GM18907 (cell line): ENCODE measurements at regions not wholly inside any gene's neighbourhood (a gene's known extent, or its start where the extent isn't known, plus 50 kb on each side); places are given as distances from the start of the nearest gene placed in this dataset.
"Not testable (repeated sequence)": the region's sequence is repeated elsewhere in the genome, so short reads cannot be mapped to it uniquely, and the experiment has no call there.

Source experiments
- ATAC-seq: cut with Tn5 transposase; IDR thresholded peaks from one replicate; pipeline ENCODE4 v1.9.1; 2021; ENCODE audit warnings: mild to moderate bottlenecking, moderate library complexity; ENCODE audit not compliant: unreplicated experiment

DNA sequence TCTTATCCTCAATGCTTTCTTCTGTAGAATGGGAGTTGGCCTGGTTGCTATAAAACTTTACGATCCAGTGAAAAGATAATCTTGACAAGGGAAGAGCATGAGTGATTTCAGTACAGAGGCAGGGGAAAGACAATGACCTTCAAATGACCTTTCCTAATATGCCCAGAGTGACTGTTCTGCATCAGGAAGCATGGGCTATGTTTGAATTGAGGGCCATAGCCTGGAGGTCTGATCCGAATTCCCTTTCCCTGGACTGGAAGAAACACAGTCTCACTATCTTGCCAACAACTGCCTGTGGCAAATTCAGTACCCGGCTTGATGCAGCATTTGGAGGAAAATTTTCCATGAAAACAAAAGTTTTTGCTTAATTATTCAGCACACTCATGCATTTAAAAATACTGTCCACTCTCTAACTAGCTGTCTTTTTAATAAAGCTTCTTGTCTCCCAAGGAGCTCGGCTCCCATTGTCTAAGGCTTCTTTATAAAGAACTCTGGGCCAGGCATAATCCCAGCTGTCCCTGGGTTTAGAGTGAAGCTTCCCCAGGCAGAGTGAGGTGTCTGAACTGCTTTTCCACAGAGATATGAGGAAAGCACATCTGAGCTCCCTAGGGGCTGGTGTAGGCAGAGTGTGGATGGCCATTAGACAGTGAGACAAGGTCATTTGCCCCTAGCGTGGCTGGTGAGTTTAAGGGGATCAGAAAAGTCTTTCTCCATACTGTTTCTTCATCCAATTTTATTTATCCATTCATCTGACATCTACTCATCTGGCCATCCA lies 132.7 kb upstream of the CADM1 start:
- no peak for ATAC-seq

DNA sequence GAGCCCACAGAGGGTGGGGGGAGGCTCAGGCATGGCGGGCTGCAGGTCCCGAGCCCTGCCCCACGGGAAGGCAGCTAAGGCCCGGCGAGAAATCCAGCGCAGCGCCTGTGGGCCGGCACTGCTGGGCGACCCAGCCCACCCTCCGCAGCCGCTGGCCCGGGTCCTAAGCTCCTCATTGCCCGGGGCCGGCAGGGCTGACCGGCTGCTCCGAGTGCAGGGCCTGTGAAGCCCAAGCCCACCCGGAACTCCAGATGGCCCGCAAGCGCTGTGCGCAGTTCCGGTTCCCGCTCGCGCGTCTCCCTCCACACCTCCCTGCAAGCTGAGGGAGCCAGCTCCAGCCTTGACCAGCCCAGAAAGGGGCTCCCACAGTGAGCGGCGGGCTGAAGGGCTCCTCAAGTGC lies 129.8 kb upstream of the CADM1 start:
- ATAC-seq = not testable (repeated sequence)

DNA sequence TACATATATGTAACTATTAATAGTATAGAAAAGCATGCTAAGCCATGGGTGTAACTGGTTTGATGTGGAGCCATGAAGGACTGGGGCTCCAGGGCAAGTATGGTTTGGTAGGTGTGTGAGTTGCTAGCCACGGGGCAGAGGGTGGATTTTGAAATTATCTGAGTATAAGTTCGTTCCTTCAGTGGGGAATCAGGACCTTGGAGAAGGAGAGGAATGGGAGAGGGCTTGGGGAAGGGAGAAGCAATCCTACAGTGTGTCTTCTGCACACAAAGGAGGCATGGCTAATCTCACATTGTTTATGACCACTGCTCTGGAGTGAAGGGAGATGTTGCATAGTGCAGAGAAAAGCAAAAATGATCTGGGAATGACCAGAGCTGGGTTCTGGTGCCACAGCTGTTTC lies 127.8 kb upstream of the CADM1 start:
- ATAC-seq = no peak

DNA sequence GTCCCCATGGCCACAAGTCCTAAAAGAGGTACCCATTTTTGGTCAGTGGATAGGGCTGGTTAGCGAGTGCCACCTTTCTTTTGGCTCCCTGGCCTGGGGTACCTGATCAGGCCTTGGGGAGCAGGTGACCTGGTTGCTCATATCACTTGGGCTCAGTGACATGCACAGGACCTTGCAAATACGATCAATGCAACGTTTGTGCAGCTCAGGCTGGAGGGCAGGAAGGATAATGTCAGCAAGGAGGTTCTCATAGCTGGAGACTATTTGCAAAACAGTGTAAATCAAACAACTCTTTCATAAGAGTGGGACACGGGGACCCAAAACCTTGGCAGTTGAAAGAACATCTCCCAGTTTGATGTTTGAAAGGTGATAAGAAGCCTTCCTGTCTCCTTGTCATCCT lies 127.4 kb upstream of the CADM1 start:
- ATAC-seq = no peak

DNA sequence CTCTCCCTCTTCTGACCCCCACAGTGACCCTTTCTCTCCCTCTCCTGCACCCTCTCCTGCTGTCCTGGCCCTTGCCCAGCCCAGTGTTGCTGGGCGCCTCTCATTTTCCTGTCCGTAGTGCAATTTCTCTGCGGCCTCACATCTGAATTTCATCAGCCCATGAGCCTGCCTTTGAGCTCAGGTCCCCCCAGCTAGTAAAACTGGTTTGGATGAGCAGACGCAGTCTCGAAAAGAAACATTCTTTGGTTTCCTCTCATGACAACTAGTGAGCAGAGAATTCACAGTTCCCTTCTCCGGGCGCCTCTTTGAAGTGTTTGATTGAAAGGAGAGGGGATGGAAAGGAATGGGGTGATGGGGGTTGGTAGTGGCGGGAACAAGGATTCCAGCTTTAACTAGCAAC lies 126.0 kb upstream of the CADM1 start:
- ATAC-seq = no peak

DNA sequence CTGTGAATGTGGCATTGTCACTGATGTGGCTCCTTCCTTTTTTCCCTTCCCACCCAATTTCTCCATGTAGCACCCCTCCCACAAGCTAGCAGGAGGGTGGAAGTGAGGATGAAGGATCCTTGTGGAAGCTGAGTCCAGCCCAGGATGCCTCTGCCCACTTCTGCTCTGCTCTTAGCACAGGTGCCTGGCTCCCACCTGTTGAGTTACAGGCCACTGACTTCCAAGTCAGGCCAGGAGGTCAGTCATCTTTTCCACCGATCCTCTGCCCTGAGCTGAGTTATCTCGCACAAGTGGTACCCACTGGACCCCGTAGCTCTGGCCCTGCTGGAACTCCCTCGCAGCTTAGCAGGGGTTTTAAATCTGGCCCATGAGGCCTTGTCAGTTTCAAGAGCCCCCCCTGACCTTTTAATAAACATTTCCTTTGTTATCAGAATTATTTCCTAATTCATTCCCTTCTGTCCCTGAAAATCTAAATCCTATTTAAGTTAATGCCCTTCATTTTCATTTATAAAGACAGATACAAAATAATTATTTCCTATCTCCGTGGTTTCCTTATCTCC lies 125.3 kb upstream of the CADM1 start:
- ATAC-seq = no peak

DNA sequence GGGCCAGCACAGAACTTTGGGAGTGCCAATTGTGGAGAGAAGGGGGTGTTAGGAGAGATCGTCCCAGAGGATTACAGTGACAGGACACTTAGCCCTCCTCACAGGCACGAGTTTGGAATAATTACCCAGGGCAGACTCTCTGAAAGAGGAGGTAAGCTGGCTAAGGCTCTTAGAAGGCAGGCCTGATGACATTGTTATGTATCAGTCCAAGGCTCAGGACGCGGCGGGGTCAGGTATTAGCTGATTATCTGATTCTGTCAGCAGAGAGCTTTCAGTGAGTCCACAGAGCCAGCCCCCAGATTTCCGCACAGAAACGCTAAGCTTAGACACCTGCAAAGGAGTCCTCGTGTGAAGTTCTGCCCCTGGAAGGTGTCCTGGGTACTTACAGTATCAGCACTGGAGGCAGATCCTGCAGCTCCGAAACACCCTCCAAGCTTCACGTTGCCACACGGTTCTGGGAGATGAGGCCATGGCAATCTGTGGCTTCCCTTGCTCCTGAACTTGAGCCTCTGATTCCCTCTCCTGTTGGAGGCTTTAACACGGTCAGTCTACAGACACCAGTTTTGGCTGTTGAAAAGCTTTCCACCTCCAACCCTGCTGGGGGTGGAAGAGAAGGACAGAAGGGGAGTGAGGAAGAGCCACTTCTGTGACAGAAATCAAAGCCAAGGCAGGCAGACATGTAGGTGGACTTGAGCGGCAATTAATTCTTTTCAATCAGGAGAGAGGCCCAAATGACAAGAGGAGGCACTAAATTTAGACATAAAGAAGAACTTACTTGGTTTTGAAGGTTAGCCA lies 123.6 kb upstream of the CADM1 start:
- ATAC-seq = no peak

DNA sequence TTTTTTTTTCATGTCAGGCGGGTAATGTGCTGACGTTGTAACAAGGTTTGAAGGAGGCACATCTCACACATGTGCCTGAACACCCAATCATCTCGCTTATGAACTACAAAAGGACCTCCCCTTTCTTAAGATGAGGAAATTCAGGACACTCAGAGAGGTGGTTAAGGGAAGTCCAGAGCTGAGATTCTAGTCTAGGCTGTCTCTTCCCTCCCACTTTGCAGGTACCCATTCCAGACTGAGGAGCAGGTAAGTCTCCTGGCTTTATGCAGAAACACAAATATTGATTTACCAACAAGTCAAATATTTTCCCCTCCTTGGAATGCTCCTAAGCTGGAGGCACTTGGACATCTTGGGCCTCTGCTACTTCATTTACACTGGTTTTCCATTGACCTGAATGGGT lies 122.9 kb upstream of the CADM1 start:
- no peak for ATAC-seq

DNA sequence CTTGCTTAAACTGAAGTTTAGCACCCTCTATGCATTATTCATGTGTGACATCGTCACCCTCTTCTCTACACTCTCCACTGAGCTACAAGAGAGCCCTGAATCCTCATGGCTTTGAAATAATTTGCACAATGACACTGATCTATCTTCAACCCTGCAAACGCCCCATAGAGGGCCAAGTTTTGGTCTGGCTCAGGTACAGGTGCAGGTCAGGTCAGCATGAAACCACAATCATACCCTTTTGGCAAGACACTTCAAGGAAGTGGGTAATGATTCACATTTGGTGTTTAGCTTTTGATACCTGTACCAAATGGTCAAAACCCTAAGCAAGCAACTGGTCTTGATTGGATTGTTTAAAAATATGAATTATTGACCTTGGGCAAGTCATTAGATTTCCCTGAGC lies 122.2 kb upstream of the CADM1 start:
- no peak for ATAC-seq

DNA sequence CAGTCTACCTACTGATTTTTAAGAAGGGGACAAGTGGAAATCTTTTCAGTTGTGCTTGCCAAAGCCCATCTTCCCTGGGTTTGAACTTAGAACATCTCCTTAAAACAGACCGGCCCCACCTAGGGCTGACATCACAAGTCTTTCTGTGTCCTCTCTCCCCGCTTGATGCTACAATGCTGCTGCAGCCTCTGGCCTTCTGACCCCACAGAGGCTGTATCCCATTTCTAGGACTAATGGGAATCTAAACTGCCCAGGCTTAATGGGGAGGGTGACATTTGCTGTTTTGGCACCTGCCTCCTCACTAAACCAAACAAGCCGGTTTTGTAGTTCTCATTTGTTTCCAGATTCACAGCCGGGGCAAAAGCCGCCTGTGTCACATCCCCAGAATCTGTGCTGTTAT lies 121.3 kb upstream of the CADM1 start:
- no peak for ATAC-seq

DNA sequence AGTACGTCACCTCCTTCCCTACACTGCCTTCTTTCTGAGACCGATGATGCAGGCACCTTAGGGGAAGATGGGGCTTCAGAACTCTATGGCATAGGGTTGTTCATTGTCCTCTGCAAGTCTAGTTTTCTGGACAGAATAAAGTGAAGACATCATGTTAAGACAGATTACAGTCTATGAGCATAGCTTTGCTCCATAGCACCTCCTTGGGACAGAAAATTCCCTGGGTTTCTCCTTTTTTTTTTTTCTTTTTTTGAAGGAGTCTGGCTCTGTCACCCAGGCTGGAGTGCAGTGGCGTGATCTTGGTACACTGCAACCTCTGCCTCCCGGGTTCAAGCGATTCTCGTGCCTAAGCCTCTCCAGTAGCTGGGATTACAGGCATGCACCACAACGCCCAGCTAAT lies 119.8 kb upstream of the CADM1 start:
- no peak for ATAC-seq

DNA sequence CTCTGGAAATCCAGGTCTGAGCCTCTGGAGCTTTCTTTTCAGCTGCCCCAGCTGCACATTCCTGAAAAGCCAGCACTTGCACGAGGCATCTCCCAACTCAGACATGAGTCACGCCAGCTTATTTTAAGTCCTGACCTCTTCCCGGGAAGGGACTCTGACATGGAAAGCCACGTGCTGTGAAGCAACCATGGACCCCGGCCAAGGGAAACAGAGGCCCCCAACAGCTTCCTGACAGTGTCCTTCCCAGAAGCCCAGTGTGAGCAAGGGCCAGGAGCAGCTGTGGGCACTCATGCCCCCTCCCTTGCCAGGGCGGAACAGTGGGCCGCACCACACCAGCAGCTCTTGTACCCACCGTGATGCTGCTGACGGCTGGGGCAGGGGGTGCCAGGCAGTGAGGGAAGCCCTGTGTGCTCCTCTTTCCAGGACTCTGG lies 118.8 kb upstream of the CADM1 start:
- no peak for ATAC-seq

DNA sequence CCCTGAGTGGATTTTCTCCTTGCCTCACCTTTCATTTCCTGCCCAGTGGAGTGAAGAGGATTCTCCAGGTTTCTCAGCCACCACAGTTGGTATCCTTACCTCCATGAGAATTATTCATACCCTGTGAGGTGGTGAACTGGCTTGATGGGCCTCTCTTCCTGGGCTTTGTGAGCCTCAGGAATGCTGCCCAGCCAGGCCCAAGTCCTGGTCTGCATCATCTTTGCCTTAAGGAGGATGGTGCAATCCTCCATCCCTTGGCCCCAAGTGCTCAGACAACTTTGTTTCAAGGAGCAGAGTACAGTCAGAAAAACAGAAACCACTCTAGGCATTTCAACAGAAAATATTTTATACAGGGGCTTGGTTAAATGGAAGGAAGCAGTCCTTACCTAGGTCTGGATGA lies 114.2 kb upstream of the CADM1 start:
- ATAC-seq = no peak

DNA sequence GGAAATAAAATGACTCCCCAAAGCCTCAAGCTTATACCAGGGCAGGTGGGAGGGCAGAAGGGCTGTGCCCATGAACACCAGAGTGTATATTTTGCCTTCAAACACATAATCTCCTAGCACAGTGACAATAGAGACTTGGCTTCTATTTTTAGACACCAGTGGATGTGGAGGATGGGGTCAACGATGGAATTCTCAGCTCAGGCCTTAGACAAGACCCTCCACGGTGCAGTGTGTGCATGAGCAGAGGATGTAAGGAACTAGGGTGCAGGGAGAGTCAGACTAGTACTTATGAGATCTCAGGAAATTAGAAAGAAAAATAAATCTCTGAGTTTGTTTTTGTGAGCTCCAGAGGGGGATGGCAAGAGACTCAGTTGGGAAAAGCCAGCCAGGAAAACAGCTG lies 113.6 kb upstream of the CADM1 start:
- ATAC-seq = no peak

DNA sequence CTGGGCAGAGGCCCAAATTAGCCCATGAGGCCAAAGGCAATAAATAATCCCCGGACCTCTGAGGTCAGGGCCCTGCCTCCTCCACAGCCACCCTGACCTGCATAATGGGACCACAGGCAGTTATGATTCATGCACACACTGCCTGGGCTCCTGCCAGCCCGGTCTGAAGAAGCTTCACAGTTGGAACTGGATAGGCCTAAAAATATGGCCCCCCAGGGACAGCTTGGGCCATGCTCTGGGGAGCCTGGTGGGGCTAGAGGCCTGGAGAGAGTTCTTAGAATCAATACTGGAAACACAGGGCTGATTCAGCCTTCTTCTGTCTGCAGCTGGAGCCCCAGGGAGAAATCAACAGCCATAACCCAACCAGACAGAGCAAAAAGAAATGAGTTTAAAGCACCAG lies 112.8 kb upstream of the CADM1 start:
- ATAC-seq = no peak

DNA sequence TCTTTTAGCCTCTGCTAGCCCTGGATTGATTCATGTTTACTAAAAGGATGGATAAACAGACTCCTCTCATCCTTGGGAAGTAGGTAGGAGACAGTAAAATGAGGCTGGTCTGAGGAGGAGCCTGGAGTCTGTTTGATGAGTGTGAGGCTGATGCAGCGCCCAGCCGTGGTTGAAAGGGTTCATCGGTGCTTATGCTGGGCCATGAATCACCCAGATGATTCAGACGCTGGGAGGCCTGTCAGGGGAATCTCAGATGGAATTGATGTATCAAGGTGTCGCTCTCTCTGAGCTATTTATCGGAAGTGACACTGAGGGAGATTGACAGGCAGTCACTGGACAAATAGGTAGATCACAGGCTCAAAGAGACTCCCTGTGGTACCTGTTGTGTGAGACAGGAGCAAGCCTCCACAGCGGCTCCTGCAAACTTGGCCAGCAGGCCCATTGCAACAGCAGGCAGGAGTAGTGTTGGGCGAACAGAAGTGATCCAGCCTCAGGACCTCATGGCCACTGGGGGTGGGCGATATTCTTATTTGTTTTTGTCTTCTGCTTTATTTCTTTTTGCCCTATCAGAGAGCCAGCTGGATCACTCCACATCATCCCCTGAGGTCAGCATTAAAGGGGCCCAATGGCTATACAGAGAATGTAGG lies 109.9 kb upstream of the CADM1 start:
- ATAC-seq = no peak

DNA sequence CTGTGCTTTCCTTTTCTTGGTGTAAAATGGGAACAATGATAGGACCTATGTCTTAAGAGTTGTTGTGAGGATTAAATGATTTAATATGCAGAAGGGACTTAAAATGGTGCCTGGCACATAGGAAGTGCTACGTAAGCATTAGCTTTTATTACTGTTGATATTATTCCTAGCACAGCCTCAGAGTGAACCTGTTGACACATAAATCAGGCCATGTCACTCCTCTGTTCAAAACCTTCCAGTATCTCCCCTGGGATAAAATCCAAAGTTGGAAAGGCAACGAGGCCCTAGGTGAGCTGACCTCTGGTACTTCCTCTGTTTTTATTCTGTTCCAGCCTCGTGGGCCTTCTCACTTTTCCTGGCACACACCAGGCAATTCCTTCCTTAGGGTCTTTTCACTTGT lies 108.8 kb upstream of the CADM1 start:
- ATAC-seq = no peak

DNA sequence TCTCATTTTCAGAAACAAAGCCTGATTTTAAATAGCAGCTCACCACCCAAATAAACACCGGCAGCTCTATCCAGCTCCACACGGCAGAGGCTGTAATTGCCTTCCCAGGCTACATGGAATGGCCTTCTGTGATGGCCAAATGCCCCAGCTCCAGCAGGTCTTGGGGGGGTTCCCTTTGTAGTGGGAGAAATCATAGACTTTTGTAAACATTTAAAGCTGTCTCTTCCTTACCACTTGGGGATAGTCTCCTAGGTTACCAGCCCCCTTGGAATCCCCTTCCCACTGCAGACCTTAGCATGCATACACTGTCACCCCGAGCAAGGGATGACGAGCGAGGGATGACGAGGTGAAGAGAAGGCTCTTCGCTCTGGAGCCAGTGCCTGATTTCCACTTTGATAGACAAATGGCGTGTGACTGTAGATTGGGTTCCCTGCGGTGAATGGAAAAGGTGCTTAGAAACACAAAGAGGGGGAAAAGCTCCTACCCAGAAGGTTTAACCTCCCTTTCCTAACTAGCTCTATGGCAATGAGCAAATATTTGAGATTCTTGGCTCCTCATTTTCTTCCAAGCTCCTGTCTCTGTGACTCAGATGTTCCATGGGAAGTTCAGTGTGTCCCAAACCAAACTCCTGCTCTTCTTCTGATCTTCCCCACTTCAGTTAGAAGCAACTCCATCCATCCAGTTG lies 108.0 kb upstream of the CADM1 start:
- no peak for ATAC-seq

DNA sequence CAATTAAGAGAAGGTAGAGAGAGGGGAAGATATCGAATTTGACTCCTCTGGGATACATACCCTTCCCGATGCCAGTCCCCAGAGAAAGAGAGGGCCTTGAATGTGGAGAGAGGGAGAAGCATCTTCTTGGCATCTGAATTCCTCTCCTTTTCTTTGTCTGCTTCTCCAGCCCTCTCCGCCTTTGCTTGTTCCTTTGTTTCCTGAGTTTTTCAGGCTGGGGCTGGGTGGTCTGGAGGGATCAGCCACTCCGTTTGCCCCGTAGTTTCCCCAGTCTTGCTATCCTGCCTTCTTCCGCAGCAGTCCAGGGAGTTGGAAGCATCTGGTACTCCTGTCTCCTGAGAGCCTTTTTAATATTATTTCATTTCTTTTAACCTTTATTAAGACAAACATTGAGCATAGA lies 107.1 kb upstream of the CADM1 start:
- no peak for ATAC-seq

DNA sequence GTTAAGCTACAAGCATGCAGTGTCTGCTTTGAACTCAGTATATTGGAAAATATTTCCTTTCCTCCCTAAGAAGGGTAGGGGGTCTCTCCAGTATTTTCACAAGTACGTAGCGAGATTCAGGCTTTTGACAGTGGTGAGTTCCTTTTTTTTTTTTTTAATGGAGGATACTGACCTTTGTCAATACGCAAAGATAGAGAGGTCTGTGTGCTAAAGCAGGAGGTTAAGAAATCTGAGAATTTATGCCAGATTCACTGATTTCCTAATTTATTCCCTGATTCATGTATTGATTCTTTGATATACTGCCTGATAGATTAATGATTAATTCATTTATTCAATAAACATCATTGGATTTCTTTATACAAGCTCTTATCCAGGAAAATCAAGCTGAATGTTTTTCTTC lies 106.7 kb upstream of the CADM1 start:
- no peak for ATAC-seq

DNA sequence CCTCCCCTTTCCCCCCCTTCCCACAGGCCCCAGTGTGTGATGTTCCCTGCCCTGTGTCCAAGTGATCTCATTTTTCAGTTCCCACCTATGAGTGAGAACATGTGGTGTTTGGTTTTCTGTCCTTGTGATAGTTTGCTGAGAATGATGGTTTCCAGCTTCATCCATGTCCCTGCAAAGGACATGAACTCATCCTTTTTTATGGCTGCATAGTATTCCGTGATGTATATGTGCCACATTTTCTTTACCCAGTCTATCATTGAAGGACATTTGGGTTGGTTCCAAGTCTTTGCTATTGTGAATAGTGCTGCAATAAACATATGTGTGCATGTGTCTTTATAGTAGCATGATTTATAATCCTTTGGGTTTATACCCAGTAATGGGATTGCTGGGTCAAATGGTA lies 106.0 kb upstream of the CADM1 start:
- not testable (repeated sequence) for ATAC-seq
